MM.1S (cell line): ENCODE measurements at regions not wholly inside any gene's neighbourhood (a gene's known extent, or its start where the extent isn't known, plus 50 kb on each side); places are given as distances from the start of the nearest gene placed in this dataset.

Experiments
- EZH2phosphoT487 ChIP-seq: fragments of 300-600 bp; sonication (generic); IDR thresholded peaks from 2 replicates; pipeline ENCODE4 v1.6.1; 2018; ENCODE audit warnings: antibody characterized with exemption, low read length
- TF ChIP-seq, protein P1 (sequence below): fragments of 300-600 bp; sonication (generic); IDR thresholded peaks from 2 replicates; pipeline ENCODE4 v1.5.1; 2016; ENCODE audit warnings: antibody characterized with exemption, low read length, mixed read lengths

DNA sequence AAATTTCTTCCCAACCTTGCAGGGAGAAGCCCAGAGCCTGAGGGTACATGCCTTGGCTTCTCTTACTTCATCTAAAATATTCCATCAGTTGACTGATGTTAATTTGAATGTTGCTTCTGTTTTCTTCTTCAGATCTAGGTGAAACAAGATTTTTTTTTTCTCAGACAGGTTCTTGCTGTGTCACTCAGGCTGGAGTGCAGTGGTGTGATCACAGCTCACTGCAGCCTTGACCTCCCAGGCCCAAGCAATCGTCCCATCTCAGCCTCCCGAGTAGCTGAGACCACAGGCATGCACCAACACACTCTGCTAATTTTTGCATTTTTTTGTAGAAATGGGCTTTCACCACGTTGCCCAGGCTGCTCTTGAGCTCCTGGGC is 62.1 kb upstream of the KLF3 start:
- TF ChIP-seq, protein P1, sequence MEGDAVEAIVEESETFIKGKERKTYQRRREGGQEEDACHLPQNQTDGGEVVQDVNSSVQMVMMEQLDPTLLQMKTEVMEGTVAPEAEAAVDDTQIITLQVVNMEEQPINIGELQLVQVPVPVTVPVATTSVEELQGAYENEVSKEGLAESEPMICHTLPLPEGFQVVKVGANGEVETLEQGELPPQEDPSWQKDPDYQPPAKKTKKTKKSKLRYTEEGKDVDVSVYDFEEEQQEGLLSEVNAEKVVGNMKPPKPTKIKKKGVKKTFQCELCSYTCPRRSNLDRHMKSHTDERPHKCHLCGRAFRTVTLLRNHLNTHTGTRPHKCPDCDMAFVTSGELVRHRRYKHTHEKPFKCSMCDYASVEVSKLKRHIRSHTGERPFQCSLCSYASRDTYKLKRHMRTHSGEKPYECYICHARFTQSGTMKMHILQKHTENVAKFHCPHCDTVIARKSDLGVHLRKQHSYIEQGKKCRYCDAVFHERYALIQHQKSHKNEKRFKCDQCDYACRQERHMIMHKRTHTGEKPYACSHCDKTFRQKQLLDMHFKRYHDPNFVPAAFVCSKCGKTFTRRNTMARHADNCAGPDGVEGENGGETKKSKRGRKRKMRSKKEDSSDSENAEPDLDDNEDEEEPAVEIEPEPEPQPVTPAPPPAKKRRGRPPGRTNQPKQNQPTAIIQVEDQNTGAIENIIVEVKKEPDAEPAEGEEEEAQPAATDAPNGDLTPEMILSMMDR, result no peak
- no peak for TF ChIP-seq EZH2phosphoT487
